PC-9 (cell line): ENCODE measurements at regions not wholly inside any gene's neighbourhood (a gene's known extent, or its start where the extent isn't known, plus 50 kb on each side); places are given as distances from the start of the nearest gene placed in this dataset.

Experiments used
- CTCF ChIP-seq: fragments of 200-600 bp; sonication (generic); conservative IDR thresholded peaks from 2 replicates; pipeline ENCODE4 v1.6.1; 2017; ENCODE audit warnings: mixed run types, antibody characterized with exemption, mild to moderate bottlenecking, moderate library complexity
- EZH2 ChIP-seq: fragments of 200-600 bp; sonication (generic); IDR thresholded peaks from 2 replicates; pipeline ENCODE4 v1.8.0; 2017; ENCODE audit warnings: antibody characterized with exemption, low read depth

GRCh38 chr5:42360616-42361314 lies 62.5 kb upstream of the GHR start:
- no peak for TF ChIP-seq EZH2
- no peak for TF ChIP-seq CTCF
